IMR-90 (cell line): ENCODE measurements at regions not wholly inside any gene's neighbourhood (a gene's known extent, or its start where the extent isn't known, plus 50 kb on each side); places are given as distances from the start of the nearest gene placed in this dataset.

ENCODE experiments used
- ATAC-seq: fragments of 200-7000 bp; cut with Tn5 transposase; 2 replicates; pipeline ENCODE4 v1.9.1; 2020; ENCODE audit warnings: low read depth, mild to moderate bottlenecking, moderate library complexity
- BruUV-seq: library from RNA; stranded (reverse); fragments of 400-500 nt; replicated peaks from 2 replicates; lab custom pipeline; 2021; lab: Mats Ljungman, UMichigan
- CTCF ChIA-PET: fragments of 300-600 bp; formaldehyde crosslinking; extraction: SDS; loops from one replicate; lab custom pipeline; 2021; ENCODE audit warnings: antibody characterized with exemption; lab: Yijun Ruan, JAX
- POLR2A ChIA-PET: fragments of 300-600 bp; sonication (Branson Sonifier 250); formaldehyde crosslinking; loops from one replicate; lab custom pipeline; 2022; ENCODE audit warnings: antibody characterized with exemption; ENCODE audit not compliant: unreplicated experiment; lab: Charles Lee
- DNase-seq: peaks from one replicate; pipeline ENCODE4 v3.0.0; 2013
- H2AFZ ChIP-seq: replicated peaks from 2 replicates; pipeline ENCODE3; 2013; ENCODE audit warnings: low read length, mild to moderate bottlenecking; ENCODE audit not compliant: poor library complexity
- H2AK5ac ChIP-seq: 2 replicates; pipeline ENCODE4 v1.6.1; 2013; ENCODE audit warnings: low read depth, low read length, inconsistent platforms
- H2AK9ac ChIP-seq: replicated peaks from 2 replicates; pipeline ENCODE3; 2013; ENCODE audit warnings: mild to moderate bottlenecking, low read depth, low read length, moderate library complexity; ENCODE audit not compliant: poor library complexity
- H2BK120ac ChIP-seq: 2 replicates; pipeline ENCODE4 v1.6.1; 2013; ENCODE audit warnings: low read depth, low read length, inconsistent platforms
- H2BK15ac ChIP-seq: 3 replicates; pipeline ENCODE4 v1.6.1; 2013; ENCODE audit warnings: low read depth, low read length, inconsistent platforms
- H2BK20ac ChIP-seq: 2 replicates; pipeline ENCODE4 v1.6.1; 2013; ENCODE audit warnings: low read depth, mild to moderate bottlenecking, inconsistent platforms, low read length, moderate library complexity
- H2BK5ac ChIP-seq: 2 replicates; pipeline ENCODE4 v1.6.1; 2013; ENCODE audit warnings: mild to moderate bottlenecking, low read depth, low read length, inconsistent platforms; ENCODE audit not compliant: poor library complexity, severe bottlenecking
- H3K14ac ChIP-seq: replicated peaks from 2 replicates; pipeline ENCODE4 v1.6.1; 2013; ENCODE audit warnings: low read depth, low read length, inconsistent platforms
- H3K18ac ChIP-seq: 2 replicates; pipeline ENCODE4 v1.6.1; 2013; ENCODE audit warnings: low read depth, low read length, control low read depth
- H3K23ac ChIP-seq: 2 replicates; pipeline ENCODE4 v1.6.1; 2013; ENCODE audit warnings: low read depth, low read length, inconsistent platforms
- H3K27ac ChIP-seq: 2 replicates; pipeline ENCODE4 v1.5.1; 2013; ENCODE audit warnings: mild to moderate bottlenecking, control low read depth, low read length; ENCODE audit not compliant: insufficient read depth
- H3K27me3 ChIP-seq: 2 replicates; pipeline ENCODE4 v1.6.1; 2013; ENCODE audit warnings: low read length; ENCODE audit not compliant: control insufficient read depth, insufficient read depth
- H3K36me3 ChIP-seq: 2 replicates; pipeline ENCODE4 v1.6.1; 2013; ENCODE audit warnings: low read length, mixed read lengths; ENCODE audit not compliant: control insufficient read depth, insufficient read depth
- H3K4ac ChIP-seq: 2 replicates; pipeline ENCODE4 v1.6.1; 2013; ENCODE audit warnings: low read depth, low read length, inconsistent platforms
- H3K4me1 ChIP-seq: 2 replicates; pipeline ENCODE4 v1.6.1; 2013; ENCODE audit warnings: low read length, mixed read lengths; ENCODE audit not compliant: control insufficient read depth, insufficient read depth
- H3K4me2 ChIP-seq: 2 replicates; pipeline ENCODE4 v1.6.1; 2013; ENCODE audit warnings: low read depth, mild to moderate bottlenecking, control low read depth, low read length, moderate library complexity
- H3K4me3 ChIP-seq: 2 replicates; pipeline ENCODE4 v1.5.1; 2013; ENCODE audit warnings: low read depth, mild to moderate bottlenecking, control low read depth, low read length, moderate library complexity; ENCODE audit not compliant: insufficient read depth
- H3K56ac ChIP-seq: 2 replicates; pipeline ENCODE4 v1.6.1; 2013; ENCODE audit warnings: low read length, inconsistent platforms; ENCODE audit not compliant: insufficient read depth; ENCODE audit errors: extremely low read depth
- H3K79me1 ChIP-seq, 2 experiments: 2 replicates each; pipeline ENCODE4 v1.6.1; 2013; ENCODE audit warnings: low read length in 2 of 2, inconsistent platforms in 1 of 2, low read depth in 1 of 2
- H3K9ac ChIP-seq: 2 replicates; pipeline ENCODE4 v1.6.1; 2013; ENCODE audit warnings: low read depth, low read length, control low read depth
- H3K9me1 ChIP-seq: 2 replicates; pipeline ENCODE4 v1.6.1; 2013; ENCODE audit warnings: low read length, inconsistent platforms; ENCODE audit not compliant: insufficient read depth
- H3K9me3 ChIP-seq: 2 replicates; pipeline ENCODE4 v1.6.1; 2013; ENCODE audit warnings: low read length; ENCODE audit not compliant: control insufficient read depth, insufficient read depth
- H4K20me1 ChIP-seq: 2 replicates; pipeline ENCODE4 v1.6.1; 2013; ENCODE audit warnings: low read length, inconsistent platforms; ENCODE audit not compliant: insufficient read depth
- H4K5ac ChIP-seq: 2 replicates; pipeline ENCODE4 v1.6.1; 2013; ENCODE audit warnings: mild to moderate bottlenecking, low read depth, low read length, control low read depth
- H4K8ac ChIP-seq, 2 experiments: 2 replicates each; pipeline ENCODE4 v1.6.1; 2013; ENCODE audit warnings: low read depth in 2 of 2, low read length in 2 of 2, control low read depth in 1 of 2, inconsistent platforms in 1 of 2
- H4K91ac ChIP-seq: 2 replicates; pipeline ENCODE4 v1.6.1; 2013; ENCODE audit warnings: low read depth, low read length, inconsistent platforms; ENCODE audit not compliant: insufficient read depth
- BHLHE40 ChIP-seq: fragments of 150-350 bp; IDR thresholded peaks from 2 replicates; pipeline ENCODE4 v1.6.1; 2016; ENCODE audit warnings: mild to moderate bottlenecking, low read depth, low read length
- CEBPB ChIP-seq: IDR thresholded peaks from 2 replicates; pipeline ENCODE4 v1.6.1; 2012; ENCODE audit warnings: low read depth, low read length, improper control_type of control experiment
- CHD1 ChIP-seq: IDR thresholded peaks from 2 replicates; pipeline ENCODE4 v1.6.1; 2012; ENCODE audit warnings: low read depth, low read length, improper control_type of control experiment
- ELK1 ChIP-seq: fragments of 150-350 bp; IDR thresholded peaks from 2 replicates; pipeline ENCODE4 v1.6.1; 2016; ENCODE audit warnings: low read depth, mild to moderate bottlenecking, low read length, moderate library complexity, borderline replicate concordance
- FOS ChIP-seq: fragments of 150-350 bp; IDR thresholded peaks from 2 replicates; pipeline ENCODE4 v1.6.1; 2016; ENCODE audit warnings: low read depth, low read length
- MAZ ChIP-seq: IDR thresholded peaks from 2 replicates; pipeline ENCODE4 v1.6.1; 2012; ENCODE audit warnings: low read depth, mild to moderate bottlenecking, low read length, improper control_type of control experiment, moderate library complexity, borderline replicate concordance
- MXI1 ChIP-seq: IDR thresholded peaks from 2 replicates; pipeline ENCODE4 v1.6.1; 2012; ENCODE audit warnings: low read depth, mild to moderate bottlenecking, low read length, moderate library complexity, borderline replicate concordance
- NFE2L2 ChIP-seq: fragments of 150-350 bp; IDR thresholded peaks from 2 replicates; pipeline ENCODE4 v1.6.1; 2016; ENCODE audit warnings: low read depth, mild to moderate bottlenecking, low read length
- RFX5 ChIP-seq: IDR thresholded peaks from 2 replicates; pipeline ENCODE4 v1.8.0; 2012; ENCODE audit warnings: low read depth, mild to moderate bottlenecking, low read length, moderate library complexity
- USF2 ChIP-seq: fragments of 150-350 bp; IDR thresholded peaks from 2 replicates; pipeline ENCODE4 v1.6.1; 2017; ENCODE audit warnings: mild to moderate bottlenecking, antibody characterized with exemption, low read length, low read depth
- WGBS, 2 experiments: methylation state at CpG; one replicate each; pipeline versions ENCODE4 v1.1.5 to v1.1.7; 2013; ENCODE audit warnings: missing lambda C conversion rate in 2 of 2; ENCODE audit not compliant: insufficient read length in 1 of 2; ENCODE audit errors: extremely low coverage in 2 of 2; 5-methylcytosine and 5-hydroxymethylcytosine counted together
- dilution Hi-C: fragments of 300-500 bp; cut with HindIII; formaldehyde crosslinking; loops from one replicate; pipeline ENCODE4 v1.14.3; 2018; ENCODE audit warnings: low sequenced_read_pairs; ENCODE audit not compliant: unreplicated experiment
- in situ Hi-C: fragments of 300-500 bp; cut with MboI; formaldehyde crosslinking; loops from 3 replicates; pipeline ENCODE4 v1.14.3; 2019; ENCODE audit warnings: low sequenced_read_pairs, inconsistent platforms, mixed read lengths
- intact Hi-C: fragments of 100-400 bp; cut with micrococcal nuclease; formaldehyde crosslinking; loops from 2 replicates; pipeline ENCODE4 v1.10.0; 2022

GRCh38 chr16:64866021-64866420 lies 255.8 kb downstream of the CDH11 start:
- Histone ChIP-seq H3K27ac (no peak overlapping the region), H2BK120ac (peak overlapping the region; percentile 53), H3K9ac (no peak overlapping the region), H4K91ac (peak overlapping the region; percentile 50; the same call in 1 of the 2 replicates), H4K5ac (no peak overlapping the region), H3K4me1 (peaks cover 9% of the 10 kb centered on the region), H3K36me3 (no peaks in the 10 kb centered on the region), H2BK15ac (peak overlapping the region; percentile 61; the same call in 2 of the 3 replicates), H2BK20ac (peak overlapping the region; percentile 68), H2AK9ac (no peak overlapping the region), H3K56ac (no peak overlapping the region), H3K9me1 (peaks cover 9% of the 10 kb centered on the region; the same call in 1 of the 2 replicates), H3K14ac (peak overlapping the region; percentile 43; the same call in 1 of the 2 replicates), H2BK5ac (peak overlapping the region; percentile 50), H3K4me3 (no peak overlapping the region), H4K8ac (peak overlapping the region in 1 of 2 experiments; percentile 58; a peak in 1 of 4 replicates), H3K4ac (0 out of 2 replicates have a peak overlapping the region, but pooled peaks have one; percentile 64), H3K18ac (peak overlapping the region; percentile 84; the same call in 1 of the 2 replicates), H3K9me3 (no peaks in the 10 kb centered on the region), H3K4me2 (peak overlapping the region; percentile 24; the same call in 1 of the 2 replicates), H3K27me3 (no peaks in the 10 kb centered on the region), H4K20me1 (no peaks in the 10 kb centered on the region), H2AK5ac (0 out of 2 replicates have a peak overlapping the region, but pooled peaks have one; percentile 45), H2AFZ (no peak overlapping the region), H3K23ac (no peak overlapping the region), H3K79me1 (no peaks in the 10 kb centered on the region)
- DNase-seq = peak; percentile 36
- CTCF ChIA-PET = no interaction called here
- POLR2A ChIA-PET = no interaction called here
- TF ChIP-seq ELK1 (no peak), USF2 (no peak), RFX5 (no peak), CEBPB (no peak), CHD1 (no peak), MXI1 (no peak), MAZ (no peak), NFE2L2 (no peak), FOS (no peak), BHLHE40 (no peak)
- ATAC-seq = no peak
- intact Hi-C loops (no loop called here), in situ Hi-C loops (no loop called here), dilution Hi-C loops (no loop called here)
- 100% methylated on average over 1 of the region's 2 CpGs; no CpG with 5 or more reads in 1 of the 2 experiments for WGBS, 2 experiments
- BruUV-seq = no TSS peak
